KOPT-K1 (cell line): ENCODE measurements at regions not wholly inside any gene's neighbourhood (a gene's known extent, or its start where the extent isn't known, plus 50 kb on each side); places are given as distances from the start of the nearest gene placed in this dataset.

Source experiments
- H3K27ac ChIP-seq: fragments of 200-600 bp; sonication (generic); 2 replicates; pipeline ENCODE4 v1.5.1; 2016; ENCODE audit warnings: antibody characterized with exemption, mild to moderate bottlenecking, low read depth, low read length; ENCODE audit not compliant: poor library complexity, severe bottlenecking
- H3K36me3 ChIP-seq: fragments of 200-600 bp; sonication (generic); 2 replicates; pipeline ENCODE4 v1.5.1; 2017; ENCODE audit warnings: antibody characterized with exemption, mild to moderate bottlenecking, low read length, moderate library complexity; ENCODE audit not compliant: insufficient read depth
- H3K9me3 ChIP-seq: fragments of 200-600 bp; sonication (generic); 2 replicates; pipeline ENCODE4 v1.5.1; 2017; ENCODE audit warnings: antibody characterized with exemption, low read length, mild to moderate bottlenecking; ENCODE audit not compliant: insufficient read depth, poor library complexity, severe bottlenecking

GRCh38 chr18:24811950-24812681 is 351.7 kb downstream of the HRH4 start:
- no peak overlapping the region for H3K27ac ChIP-seq
- H3K9me3 ChIP-seq, result no peaks in the 10 kb centered on the region
- H3K36me3 ChIP-seq, result no peaks in the 10 kb centered on the region

- H3K36me3 ChIP-seq, result no peaks in the 10 kb centered on the region
- no peaks in the 10 kb centered on the region for H3K9me3 ChIP-seq
- no peak overlapping the region for H3K27ac ChIP-seq
These were observed 354.1 kb downstream of the HRH4 start for GRCh38 chr18:24814521-24814920.

- Histone ChIP-seq H3K9me3 (no peaks in the 10 kb centered on the region), H3K27ac (no peak overlapping the region), H3K36me3 (no peaks in the 10 kb centered on the region)
These were observed 356.7 kb downstream of the HRH4 start for GRCh38 chr18:24817150-24817549.

GRCh38 chr18:24817587-24818371 is 357.3 kb downstream of the HRH4 start:
- Histone ChIP-seq H3K36me3 (no peaks in the 10 kb centered on the region), H3K27ac (no peak overlapping the region), H3K9me3 (no peaks in the 10 kb centered on the region)

GRCh38 chr18:24818441-24818840 is 358.0 kb downstream of the HRH4 start:
- H3K9me3 ChIP-seq, result no peaks in the 10 kb centered on the region
- no peak overlapping the region for H3K27ac ChIP-seq
- no peaks in the 10 kb centered on the region for H3K36me3 ChIP-seq

GRCh38 chr18:24819141-24819890 is 358.9 kb downstream of the HRH4 start:
- H3K36me3 ChIP-seq, result no peaks in the 10 kb centered on the region

GRCh38 chr18:24825397-24825796 is 365.0 kb downstream of the HRH4 start:
- no peaks in the 10 kb centered on the region for H3K36me3 ChIP-seq
- H3K27ac ChIP-seq, result no peak overlapping the region

More at GRCh38 chr18:24819141-24819890, 358.9 kb downstream of the HRH4 start:
- H3K9me3 ChIP-seq, result no peaks in the 10 kb centered on the region
- no peak overlapping the region for H3K27ac ChIP-seq

GRCh38 chr18:24826605-24827004 is 366.2 kb downstream of the HRH4 start:
- no peak overlapping the region for H3K27ac ChIP-seq

More at GRCh38 chr18:24825397-24825796, 365.0 kb downstream of the HRH4 start:
- H3K9me3 ChIP-seq, result no peaks in the 10 kb centered on the region

GRCh38 chr18:24827501-24827900 is 367.1 kb downstream of the HRH4 start:
- H3K27ac ChIP-seq, result no peak overlapping the region
- H3K9me3 ChIP-seq, result no peaks in the 10 kb centered on the region
- H3K36me3 ChIP-seq, result no peaks in the 10 kb centered on the region

More at GRCh38 chr18:24826605-24827004, 366.2 kb downstream of the HRH4 start:
- Histone ChIP-seq H3K36me3 (no peaks in the 10 kb centered on the region), H3K9me3 (no peaks in the 10 kb centered on the region)

- no peak overlapping the region for H3K27ac ChIP-seq
- H3K9me3 ChIP-seq, result no peaks in the 10 kb centered on the region
- H3K36me3 ChIP-seq, result no peaks in the 10 kb centered on the region
These were observed 370.6 kb downstream of the HRH4 start for GRCh38 chr18:24831081-24831480.

- H3K36me3 ChIP-seq, result no peaks in the 10 kb centered on the region
- H3K9me3 ChIP-seq, result no peaks in the 10 kb centered on the region
- no peak overlapping the region for H3K27ac ChIP-seq
These were observed 371.6 kb downstream of the HRH4 start for GRCh38 chr18:24831871-24832665.

GRCh38 chr18:24835751-24836150 is 375.3 kb downstream of the HRH4 start:
- H3K27ac ChIP-seq, result no peak overlapping the region
- H3K9me3 ChIP-seq, result no peaks in the 10 kb centered on the region
- H3K36me3 ChIP-seq, result no peaks in the 10 kb centered on the region

GRCh38 chr18:24837066-24837465 is 376.6 kb downstream of the HRH4 start:
- no peaks in the 10 kb centered on the region for H3K9me3 ChIP-seq
- H3K36me3 ChIP-seq, result no peaks in the 10 kb centered on the region
- no peak overlapping the region for H3K27ac ChIP-seq

- no peaks in the 10 kb centered on the region for H3K9me3 ChIP-seq
- no peak overlapping the region for H3K27ac ChIP-seq
- no peaks in the 10 kb centered on the region for H3K36me3 ChIP-seq
These were observed 379.6 kb downstream of the HRH4 start for GRCh38 chr18:24840051-24840450.
